ENCODE measurements at regions not wholly inside any gene's neighbourhood (a gene's known extent, or its start where the extent isn't known, plus 50 kb on each side); places are given as distances from the start of the nearest gene placed in this dataset.
"Not testable (repeated sequence)": the region's sequence is repeated elsewhere in the genome, so short reads cannot be mapped to it uniquely, and the experiment has no call there.

- intact Hi-C loops (cut with micrococcal nuclease); H3K9ac ChIP-seq (ENCODE audit: low read depth, low read length); H3K4me1 ChIP-seq (ENCODE audit: control insufficient read depth, insufficient read depth, low read length); H4K8ac ChIP-seq (ENCODE audit: low read depth in 2 of 2, low read length in 2 of 2); in situ Hi-C loops (cut with MboI; ENCODE audit: low sequenced_read_pairs); H3K23ac ChIP-seq (ENCODE audit: low read depth, low read length); H3K4me2 ChIP-seq (ENCODE audit: low read depth, low read length); H3K9me1 ChIP-seq (ENCODE audit: insufficient read depth, low read length); POLR2A ChIA-PET (ENCODE audit: unreplicated experiment); H4K5ac ChIP-seq (ENCODE audit: low read depth, low read length); H3K79me1 ChIP-seq (ENCODE audit: low read depth in 1 of 2, low read length in 2 of 2); dilution Hi-C loops (cut with HindIII; ENCODE audit: low sequenced_read_pairs, unreplicated experiment); H3K27me3 ChIP-seq (ENCODE audit: control insufficient read depth, insufficient read depth, low read length); ATAC-seq (ENCODE audit: low read depth); H2BK5ac ChIP-seq (ENCODE audit: low read depth, low read length, poor library complexity, severe bottlenecking); H2AK9ac ChIP-seq (replicated peaks; ENCODE audit: low read depth, low read length, poor library complexity); H2AFZ ChIP-seq (replicated peaks; ENCODE audit: low read length, poor library complexity); H2BK120ac ChIP-seq (ENCODE audit: low read depth, low read length); H4K20me1 ChIP-seq (ENCODE audit: insufficient read depth, low read length); H3K56ac ChIP-seq (ENCODE audit: extremely low read depth, insufficient read depth, low read length); BruUV-seq (replicated peaks); CTCF ChIA-PET; H3K14ac ChIP-seq (replicated peaks; ENCODE audit: low read depth, low read length); H3K4ac ChIP-seq (ENCODE audit: low read depth, low read length); H3K27ac ChIP-seq (ENCODE audit: insufficient read depth, low read length); H3K4me3 ChIP-seq (ENCODE audit: insufficient read depth, low read depth, low read length); H4K91ac ChIP-seq (ENCODE audit: insufficient read depth, low read depth, low read length); H2BK20ac ChIP-seq (ENCODE audit: low read depth, low read length); H3K36me3 ChIP-seq (ENCODE audit: control insufficient read depth, insufficient read depth, low read length); DNase-seq; H3K18ac ChIP-seq (ENCODE audit: low read depth, low read length); H2AK5ac ChIP-seq (ENCODE audit: low read depth, low read length); H2BK15ac ChIP-seq (ENCODE audit: low read depth, low read length): not testable (repeated sequence)
- WGBS, 2 experiments (ENCODE audit: extremely low coverage in 2 of 2, insufficient read length in 1 of 2): no CpG with 5 or more reads among the region's 3 CpGs
- peaks cover 21% of the 10 kb centered on the region; the same call in 1 of the 2 replicates for H3K9me3 ChIP-seq (ENCODE audit: control insufficient read depth, insufficient read depth, low read length)
Measured at GRCh38 chr18:15006616-15007015, 258.6 kb downstream of the ANKRD30B start.

- intact Hi-C loops (cut with micrococcal nuclease); H3K79me1 ChIP-seq (ENCODE audit: low read depth in 1 of 2, low read length in 2 of 2); H2BK5ac ChIP-seq (ENCODE audit: low read depth, low read length, poor library complexity, severe bottlenecking); H4K8ac ChIP-seq (ENCODE audit: low read depth in 2 of 2, low read length in 2 of 2); H2BK15ac ChIP-seq (ENCODE audit: low read depth, low read length); H2AK5ac ChIP-seq (ENCODE audit: low read depth, low read length); H2BK120ac ChIP-seq (ENCODE audit: low read depth, low read length); H3K4me1 ChIP-seq (ENCODE audit: control insufficient read depth, insufficient read depth, low read length); DNase-seq; H3K27me3 ChIP-seq (ENCODE audit: control insufficient read depth, insufficient read depth, low read length); H2AK9ac ChIP-seq (replicated peaks; ENCODE audit: low read depth, low read length, poor library complexity); H4K20me1 ChIP-seq (ENCODE audit: insufficient read depth, low read length); H4K91ac ChIP-seq (ENCODE audit: insufficient read depth, low read depth, low read length); H3K27ac ChIP-seq (ENCODE audit: insufficient read depth, low read length); H3K9me1 ChIP-seq (ENCODE audit: insufficient read depth, low read length); CTCF ChIA-PET; H3K36me3 ChIP-seq (ENCODE audit: control insufficient read depth, insufficient read depth, low read length); H3K14ac ChIP-seq (replicated peaks; ENCODE audit: low read depth, low read length); H3K4me2 ChIP-seq (ENCODE audit: low read depth, low read length); in situ Hi-C loops (cut with MboI; ENCODE audit: low sequenced_read_pairs); H3K18ac ChIP-seq (ENCODE audit: low read depth, low read length); H2AFZ ChIP-seq (replicated peaks; ENCODE audit: low read length, poor library complexity); BruUV-seq (replicated peaks); H4K5ac ChIP-seq (ENCODE audit: low read depth, low read length); H3K4me3 ChIP-seq (ENCODE audit: insufficient read depth, low read depth, low read length); ATAC-seq (ENCODE audit: low read depth); H3K9me3 ChIP-seq (ENCODE audit: control insufficient read depth, insufficient read depth, low read length); dilution Hi-C loops (cut with HindIII; ENCODE audit: low sequenced_read_pairs, unreplicated experiment); H3K56ac ChIP-seq (ENCODE audit: extremely low read depth, insufficient read depth, low read length); POLR2A ChIA-PET (ENCODE audit: unreplicated experiment); H2BK20ac ChIP-seq (ENCODE audit: low read depth, low read length); H3K23ac ChIP-seq (ENCODE audit: low read depth, low read length); H3K9ac ChIP-seq (ENCODE audit: low read depth, low read length); H3K4ac ChIP-seq (ENCODE audit: low read depth, low read length): not testable (repeated sequence)
Measured at GRCh38 chr18:15026041-15026440, 278.1 kb downstream of the ANKRD30B start.
